ENCODE measurements at regions not wholly inside any gene's neighbourhood (a gene's known extent, or its start where the extent isn't known, plus 50 kb on each side); places are given as distances from the start of the nearest gene placed in this dataset.

DNA sequence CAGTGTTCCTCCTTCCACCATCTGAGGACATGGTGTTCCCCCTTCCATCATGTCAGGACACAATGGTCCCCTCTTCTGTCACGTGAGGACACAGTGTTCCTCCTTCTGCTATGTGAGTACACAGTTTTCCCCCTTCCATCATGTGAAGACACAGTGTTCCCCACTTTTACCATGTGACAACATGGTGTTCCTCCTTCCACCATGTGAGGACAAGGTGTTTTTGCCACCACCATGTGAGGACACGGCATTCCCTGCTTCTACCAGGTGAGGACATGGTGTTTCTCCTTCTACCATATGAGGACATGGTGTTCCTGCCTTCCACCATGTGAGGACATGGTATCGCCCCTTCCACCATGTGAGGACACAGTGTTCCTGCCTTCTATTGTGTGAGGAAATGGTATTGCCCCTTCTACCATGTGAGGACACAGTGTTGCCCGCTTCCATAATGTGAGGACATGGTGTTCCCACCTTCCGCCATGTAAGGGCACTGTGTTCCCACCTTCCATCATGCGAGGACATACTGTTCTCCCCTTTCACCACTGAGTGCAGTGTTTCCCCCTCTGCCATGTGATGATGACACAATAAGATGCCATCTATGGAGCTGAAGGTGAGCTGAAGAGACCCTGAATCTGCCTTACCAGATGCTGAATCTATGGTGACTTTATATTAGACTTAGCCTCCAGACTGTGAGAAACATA, 132.3 kb downstream of the FCRL5 start:
- TF ChIP-seq, protein P1, sequence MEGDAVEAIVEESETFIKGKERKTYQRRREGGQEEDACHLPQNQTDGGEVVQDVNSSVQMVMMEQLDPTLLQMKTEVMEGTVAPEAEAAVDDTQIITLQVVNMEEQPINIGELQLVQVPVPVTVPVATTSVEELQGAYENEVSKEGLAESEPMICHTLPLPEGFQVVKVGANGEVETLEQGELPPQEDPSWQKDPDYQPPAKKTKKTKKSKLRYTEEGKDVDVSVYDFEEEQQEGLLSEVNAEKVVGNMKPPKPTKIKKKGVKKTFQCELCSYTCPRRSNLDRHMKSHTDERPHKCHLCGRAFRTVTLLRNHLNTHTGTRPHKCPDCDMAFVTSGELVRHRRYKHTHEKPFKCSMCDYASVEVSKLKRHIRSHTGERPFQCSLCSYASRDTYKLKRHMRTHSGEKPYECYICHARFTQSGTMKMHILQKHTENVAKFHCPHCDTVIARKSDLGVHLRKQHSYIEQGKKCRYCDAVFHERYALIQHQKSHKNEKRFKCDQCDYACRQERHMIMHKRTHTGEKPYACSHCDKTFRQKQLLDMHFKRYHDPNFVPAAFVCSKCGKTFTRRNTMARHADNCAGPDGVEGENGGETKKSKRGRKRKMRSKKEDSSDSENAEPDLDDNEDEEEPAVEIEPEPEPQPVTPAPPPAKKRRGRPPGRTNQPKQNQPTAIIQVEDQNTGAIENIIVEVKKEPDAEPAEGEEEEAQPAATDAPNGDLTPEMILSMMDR (IDR thresholded peaks at IDR 0.05; ENCODE audit: low read depth, low read length, missing control alignments) = no peak
- no peak for DNase-seq (ENCODE audit: extremely low read depth, low read depth)

DNA sequence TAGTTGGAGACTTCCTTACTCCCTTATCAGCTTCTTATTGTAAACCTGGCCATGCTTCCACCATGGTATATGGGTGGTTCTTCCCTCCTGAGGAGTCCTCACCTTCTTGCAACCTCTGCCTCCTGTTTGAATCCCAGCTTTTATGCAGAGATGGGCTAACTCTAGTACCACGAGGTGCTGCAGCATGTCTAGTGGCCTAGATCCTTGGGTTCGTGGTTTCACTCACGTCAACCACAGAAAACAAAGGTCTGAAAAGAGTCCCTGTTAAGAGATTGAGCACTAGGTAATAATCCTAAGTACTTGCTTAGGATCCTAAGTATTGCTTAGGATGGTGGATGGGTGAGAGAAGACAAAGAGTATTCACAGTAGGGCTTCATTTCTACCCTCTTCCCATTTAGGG, 133.7 kb downstream of the FCRL5 start:
- H3K4me3 ChIP-seq (replicated peaks; ENCODE audit: low read depth, low read length) = no peak overlapping the region
- no peak for DNase-seq (ENCODE audit: extremely low read depth, low read depth)
- TF ChIP-seq, protein P1 (IDR thresholded peaks at IDR 0.05; ENCODE audit: low read depth, low read length, missing control alignments) = no peak

More for the DNA sequence above, 132.3 kb downstream of the FCRL5 start:
- no peak overlapping the region for H3K4me3 ChIP-seq (replicated peaks; ENCODE audit: low read depth, low read length)

GRCh38 chr1:157418231-157418630, 134.1 kb downstream of the FCRL5 start:
- DNase-seq (ENCODE audit: extremely low read depth, low read depth) = no peak
- H3K4me3 ChIP-seq (replicated peaks; ENCODE audit: low read depth, low read length) = no peak overlapping the region
- TF ChIP-seq, protein P1 (IDR thresholded peaks at IDR 0.05; ENCODE audit: low read depth, low read length, missing control alignments) = no peak

- no peak for DNase-seq (ENCODE audit: extremely low read depth, low read depth)
- TF ChIP-seq, protein P1 (IDR thresholded peaks at IDR 0.05; ENCODE audit: low read depth, low read length, missing control alignments) = no peak
- no peak overlapping the region for H3K4me3 ChIP-seq (replicated peaks; ENCODE audit: low read depth, low read length)
Measured at GRCh38 chr1:157415661-157416060, 136.7 kb downstream of the FCRL5 start.

DNA sequence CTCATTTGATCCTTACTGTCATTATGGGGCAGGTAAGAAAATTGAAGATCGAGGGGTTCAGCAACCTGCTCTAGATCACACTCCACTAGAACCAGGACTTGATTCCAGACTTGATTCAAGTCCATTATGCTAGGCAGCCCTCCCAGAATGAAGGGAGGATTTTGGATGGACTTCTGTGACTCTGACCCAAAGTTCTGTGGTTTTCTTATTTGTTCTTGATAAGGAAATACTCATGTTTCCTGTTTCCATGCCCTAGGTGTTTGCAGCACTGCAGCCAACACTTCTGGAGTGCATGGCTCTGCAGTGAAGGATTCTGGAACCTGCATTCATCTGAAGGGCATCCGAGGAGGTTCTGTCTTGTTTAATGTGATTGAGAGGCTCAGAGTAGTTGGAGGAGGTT, 140.0 kb downstream of the FCRL5 start:
- TF ChIP-seq, protein P1 (IDR thresholded peaks at IDR 0.05; ENCODE audit: low read depth, low read length, missing control alignments) = no peak
- DNase-seq (ENCODE audit: extremely low read depth, low read depth) = no peak
- H3K4me3 ChIP-seq (replicated peaks; ENCODE audit: low read depth, low read length) = no peak overlapping the region

DNA sequence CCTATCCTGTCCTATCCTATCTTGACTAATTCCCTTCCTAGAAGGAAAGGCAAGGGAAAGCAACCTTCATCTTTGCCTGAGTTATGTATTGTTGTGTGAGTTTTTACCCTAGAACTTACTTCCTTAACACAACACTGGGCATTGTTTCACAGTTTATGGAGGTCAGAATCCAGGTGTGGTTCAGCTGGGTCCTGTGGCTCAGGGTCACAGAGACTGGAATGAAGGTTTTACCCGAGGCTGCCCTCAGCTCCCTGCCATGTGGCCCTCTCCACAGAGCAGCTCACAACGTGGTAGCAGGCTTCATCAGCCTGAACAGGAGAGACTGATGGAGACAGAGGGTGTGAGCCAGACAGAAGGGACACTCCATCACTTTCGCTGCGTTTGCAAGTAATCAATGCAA, 140.5 kb downstream of the FCRL5 start:
- DNase-seq (ENCODE audit: extremely low read depth, low read depth) = no peak
- no peak overlapping the region for H3K4me3 ChIP-seq (replicated peaks; ENCODE audit: low read depth, low read length)
- TF ChIP-seq, protein P1 (IDR thresholded peaks at IDR 0.05; ENCODE audit: low read depth, low read length, missing control alignments) = no peak

DNA sequence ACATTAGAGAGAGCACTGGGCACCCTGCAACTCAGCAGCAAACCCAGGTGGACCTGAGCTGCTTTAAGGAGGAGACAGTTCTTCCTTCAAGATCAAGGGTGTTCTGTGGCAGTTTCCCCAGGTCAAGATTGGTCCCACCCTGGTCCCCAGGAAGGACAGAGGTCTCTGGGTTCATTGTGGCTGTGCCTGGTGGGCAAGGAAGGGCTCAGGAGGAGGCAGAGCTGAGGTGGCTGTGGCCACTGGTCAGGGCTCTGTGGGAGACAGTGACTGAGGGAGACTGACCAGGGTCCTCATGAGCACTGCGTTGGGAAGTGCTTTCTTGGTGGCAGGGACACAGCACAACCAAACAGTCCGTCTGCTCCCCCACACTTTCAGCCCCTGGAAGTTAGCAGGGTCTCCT, 141.3 kb downstream of the FCRL5 start:
- DNase-seq (ENCODE audit: extremely low read depth, low read depth) = no peak
- H3K4me3 ChIP-seq (replicated peaks; ENCODE audit: low read depth, low read length) = no peak overlapping the region
- TF ChIP-seq, protein P1 (IDR thresholded peaks at IDR 0.05; ENCODE audit: low read depth, low read length, missing control alignments) = no peak
